Neural progenitor cell (in vitro differentiated cells): ENCODE measurements at regions not wholly inside any gene's neighbourhood (a gene's known extent, or its start where the extent isn't known, plus 50 kb on each side); places are given as distances from the start of the nearest gene placed in this dataset.

ENCODE experiments used
- CTCF ChIP-seq: fragments of 200-600 bp; sonication (generic); IDR thresholded peaks from 2 replicates; pipeline ENCODE4 v1.5.1; 2017; ENCODE audit warnings: antibody characterized with exemption, mild to moderate bottlenecking
- EZH2 ChIP-seq: fragments of 200-600 bp; sonication (generic); IDR thresholded peaks from 2 replicates; pipeline ENCODE4 v1.6.1; 2017; ENCODE audit warnings: antibody characterized with exemption, mild to moderate bottlenecking, moderate library complexity
- EZH2phosphoT487 ChIP-seq: fragments of 200-600 bp; sonication (generic); IDR thresholded peaks from 2 replicates; pipeline ENCODE4 v1.6.1; 2017; ENCODE audit warnings: antibody characterized with exemption

DNA sequence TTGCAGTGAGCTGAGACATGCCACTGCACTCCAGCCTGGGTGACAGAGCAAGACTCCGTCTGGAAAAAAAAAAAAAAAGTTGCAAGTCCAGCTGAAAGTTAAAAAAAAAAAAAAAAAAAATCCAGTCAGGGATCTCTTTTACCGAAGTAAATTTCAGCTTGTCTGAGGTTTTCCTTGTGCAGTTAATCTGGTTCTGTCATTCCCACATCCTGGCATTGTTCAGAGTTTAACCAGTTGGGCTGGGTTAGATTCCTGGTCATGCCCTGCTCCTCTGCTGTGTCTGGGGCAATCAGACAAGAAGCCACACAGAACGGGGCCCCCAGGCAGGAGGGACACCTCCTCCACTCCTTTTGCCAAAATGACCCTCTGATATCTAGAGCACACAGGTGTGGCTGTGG lies 84.1 kb upstream of the KLHL25 start:
- TF ChIP-seq CTCF = no peak
- TF ChIP-seq EZH2 = no peak
- TF ChIP-seq EZH2phosphoT487 = no peak
